Activated naive CD4-positive, alpha-beta T cell treated with anti-CD3 and anti-CD28 coated beads for 36 hours (primary cell): ENCODE measurements at regions not wholly inside any gene's neighbourhood (a gene's known extent, or its start where the extent isn't known, plus 50 kb on each side); places are given as distances from the start of the nearest gene placed in this dataset.
"Not testable (repeated sequence)": the region's sequence is repeated elsewhere in the genome, so short reads cannot be mapped to it uniquely, and the experiment has no call there.

Experiments used
- CTCF ChIA-PET: fragments of 350-600 bp; sonication (Branson Sonifier 250); formaldehyde crosslinking; loops from one replicate; lab custom pipeline; 2021; ENCODE audit warnings: antibody characterized with exemption; lab: Charles Lee
- DNase-seq: peaks from one replicate; pipeline ENCODE4 v3.0.0-alpha.2; 2020
- H3K27ac Mint-ChIP-seq: one replicate; pipeline ENCODE4 v1.8.0; 2021; ENCODE audit warnings: mild to moderate bottlenecking, mixed read lengths
- H3K27me3 Mint-ChIP-seq: one replicate; pipeline ENCODE4 v1.8.0; 2021; ENCODE audit warnings: low read depth, mixed read lengths
- H3K36me3 Mint-ChIP-seq: one replicate; pipeline ENCODE4 v1.8.0; 2021; ENCODE audit warnings: low read depth, mixed read lengths
- H3K4me1 Mint-ChIP-seq: one replicate; pipeline ENCODE4 v1.8.0; 2021; ENCODE audit warnings: low read depth, mixed read lengths
- H3K4me3 Mint-ChIP-seq: one replicate; pipeline ENCODE4 v1.8.0; 2021; ENCODE audit warnings: mild to moderate bottlenecking, moderate library complexity, mixed read lengths
- H3K9me3 Mint-ChIP-seq: one replicate; pipeline ENCODE4 v1.8.0; 2021; ENCODE audit warnings: mixed read lengths
- intact Hi-C: fragments of 100-400 bp; cut with micrococcal nuclease; formaldehyde crosslinking; loops from one replicate; pipeline ENCODE4 v1.15.1; 2023

- Mint-ChIP-seq H3K4me3 (no peak overlapping the region), H3K27ac (no peak overlapping the region), H3K4me1 (no peaks in the 10 kb centered on the region), H3K27me3 (no peaks in the 10 kb centered on the region), H3K9me3 (peaks cover 4% of the 10 kb centered on the region), H3K36me3 (no peaks in the 10 kb centered on the region)
- CTCF ChIA-PET = no interaction called here
- no peak for DNase-seq
- intact Hi-C loops = no loop called here
Measured at GRCh38 chr6:117761610-117762009, 86.3 kb downstream of the NUS1 start.

DNA sequence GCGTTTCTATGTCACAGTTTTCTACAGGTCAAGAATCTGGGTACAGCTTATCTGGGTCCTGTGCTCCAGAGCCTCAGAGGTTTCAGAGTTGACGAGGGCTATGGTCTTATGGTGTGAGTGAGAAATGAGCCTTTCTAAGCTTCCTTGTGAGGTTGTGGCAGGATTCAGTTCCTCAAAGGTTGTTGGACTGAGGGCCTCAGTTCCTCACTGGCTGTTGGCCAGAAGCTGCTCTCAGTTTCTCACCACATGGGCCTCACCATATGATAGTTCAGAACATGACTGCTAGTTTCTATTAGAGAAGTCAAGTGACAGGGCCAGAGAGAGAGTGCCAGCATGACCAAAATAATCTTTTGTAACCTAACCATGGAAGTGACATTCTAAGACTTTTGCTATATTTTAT is 96.1 kb downstream of the NUS1 start:
- CTCF ChIA-PET = no interaction called here
- Mint-ChIP-seq H3K4me1 (no peaks in the 10 kb centered on the region), H3K27me3 (peaks cover 5% of the 10 kb centered on the region), H3K36me3 (no peaks in the 10 kb centered on the region), H3K4me3 (no peak overlapping the region), H3K27ac (no peak overlapping the region), H3K9me3 (peaks cover 6% of the 10 kb centered on the region)
- intact Hi-C loops = no loop called here
- DNase-seq = no peak

- Mint-ChIP-seq H3K36me3 (no peaks in the 10 kb centered on the region), H3K9me3 (no peaks in the 10 kb centered on the region), H3K27ac (no peak overlapping the region), H3K4me3 (no peak overlapping the region), H3K4me1 (no peaks in the 10 kb centered on the region), H3K27me3 (peaks cover 9% of the 10 kb centered on the region)
- intact Hi-C loops = no loop called here
- no peak for DNase-seq
- CTCF ChIA-PET = interaction anchor here (0.6 to 0.8 kb wide), 2 partner anchors 90 to 326 kb away, joined by 3 read pairs; no protein-coding TSS in a partner anchor
Measured at GRCh38 chr6:117776441-117776840, 101.2 kb downstream of the NUS1 start.

- CTCF ChIA-PET = no interaction called here
- Mint-ChIP-seq H3K4me1 (no peaks in the 10 kb centered on the region), H3K36me3 (no peaks in the 10 kb centered on the region), H3K27ac (no peak overlapping the region), H3K4me3 (no peak overlapping the region), H3K27me3 (peaks cover 7% of the 10 kb centered on the region), H3K9me3 (no peaks in the 10 kb centered on the region)
- intact Hi-C loops = no loop called here
- no peak for DNase-seq
Measured at GRCh38 chr6:117781550-117781949, 106.3 kb downstream of the NUS1 start.

DNA sequence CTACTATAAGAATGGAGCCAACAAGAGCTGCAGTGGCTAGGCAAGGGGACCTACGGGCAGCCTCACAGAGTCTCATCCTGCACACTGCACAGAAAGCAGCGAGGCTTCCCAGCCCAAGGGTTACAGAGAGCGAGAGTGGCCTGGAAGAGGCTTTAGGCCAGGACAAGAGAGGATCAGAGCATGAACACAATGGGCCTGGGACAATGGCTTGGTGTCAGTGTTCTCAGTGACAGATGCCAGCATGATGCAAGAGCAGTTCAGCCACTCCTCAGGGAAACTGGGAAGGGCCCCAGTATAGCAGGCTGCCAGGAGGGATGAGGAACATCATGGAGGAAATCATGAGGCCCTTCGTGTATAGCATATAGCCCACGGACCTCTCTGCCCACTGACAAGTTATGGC is 108.0 kb downstream of the NUS1 start:
- no peaks in the 10 kb centered on the region for H3K4me1 Mint-ChIP-seq
- intact Hi-C loops = no loop called here
- H3K9me3 Mint-ChIP-seq = no peaks in the 10 kb centered on the region
- no peaks in the 10 kb centered on the region for H3K36me3 Mint-ChIP-seq
- no peak for DNase-seq
- H3K27ac Mint-ChIP-seq = no peak overlapping the region
- no peak overlapping the region for H3K4me3 Mint-ChIP-seq
- CTCF ChIA-PET = no interaction called here
- H3K27me3 Mint-ChIP-seq = peaks cover 12% of the 10 kb centered on the region

- Mint-ChIP-seq H3K27me3 (peaks cover 7% of the 10 kb centered on the region), H3K9me3 (no peaks in the 10 kb centered on the region), H3K27ac (no peak overlapping the region), H3K36me3 (no peaks in the 10 kb centered on the region), H3K4me1 (no peaks in the 10 kb centered on the region), H3K4me3 (no peak overlapping the region)
- no peak for DNase-seq
- intact Hi-C loops = no loop called here
- CTCF ChIA-PET = no interaction called here
Measured at GRCh38 chr6:117791012-117791411, 115.7 kb downstream of the NUS1 start.

DNA sequence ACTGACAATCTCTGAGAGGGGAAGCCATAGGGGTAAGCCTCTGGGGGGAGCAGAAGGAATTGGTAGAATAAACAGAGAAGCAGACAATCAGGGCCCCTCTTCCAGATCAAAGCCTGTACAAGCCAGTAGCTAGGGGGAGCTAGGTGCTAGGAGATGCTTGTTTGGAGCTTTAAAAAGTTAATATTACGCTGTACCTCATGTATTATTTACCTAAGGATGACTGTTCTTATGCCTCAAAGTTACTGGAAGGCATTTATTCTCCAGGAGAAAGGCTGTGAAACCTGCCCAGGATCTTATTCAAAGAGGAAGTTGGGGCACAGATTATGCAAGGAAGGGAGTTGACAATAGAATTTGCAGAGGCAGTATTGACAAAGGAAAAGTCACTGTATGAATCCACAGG is 111.8 kb upstream of the SLC35F1 start:
- no peaks in the 10 kb centered on the region for H3K4me1 Mint-ChIP-seq
- H3K36me3 Mint-ChIP-seq = no peaks in the 10 kb centered on the region
- peaks cover 2% of the 10 kb centered on the region for H3K27me3 Mint-ChIP-seq
- H3K4me3 Mint-ChIP-seq = no peak overlapping the region
- H3K9me3 Mint-ChIP-seq = no peaks in the 10 kb centered on the region
- no peak for DNase-seq
- CTCF ChIA-PET = interaction anchor here (0.6 to 1.3 kb wide), 2 partner anchors 19 to 287 kb away, joined by 3 to 4 read pairs; no protein-coding TSS in a partner anchor
- no peak overlapping the region for H3K27ac Mint-ChIP-seq
- intact Hi-C loops = no loop called here

- CTCF ChIA-PET, H3K27ac Mint-ChIP-seq, H3K36me3 Mint-ChIP-seq, H3K4me3 Mint-ChIP-seq, H3K27me3 Mint-ChIP-seq, H3K9me3 Mint-ChIP-seq, DNase-seq, intact Hi-C loops, H3K4me1 Mint-ChIP-seq: not testable (repeated sequence)
Measured at GRCh38 chr6:117798819-117799218, 108.2 kb upstream of the SLC35F1 start.

DNA sequence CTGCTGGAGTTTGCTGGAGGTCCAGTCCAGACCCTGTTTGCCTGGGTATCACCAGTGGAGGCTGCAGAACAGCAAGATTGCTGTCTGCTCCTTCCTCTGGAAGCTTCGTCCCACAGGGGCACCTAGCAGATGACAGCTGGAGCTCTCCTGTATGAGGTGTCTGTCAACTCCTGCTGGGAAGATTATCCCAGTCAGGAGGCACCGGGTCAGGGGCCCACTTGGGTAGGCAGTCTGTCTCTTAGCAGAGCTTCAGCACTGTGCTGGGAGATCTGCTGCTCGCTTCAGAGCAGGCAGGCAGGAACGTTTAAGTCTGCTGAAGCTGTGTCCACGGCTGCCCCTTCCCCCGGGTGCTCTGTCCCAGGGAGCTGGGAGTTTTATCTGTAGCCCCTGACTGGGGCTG is 96.8 kb upstream of the SLC35F1 start:
- DNase-seq = no peak
- intact Hi-C loops = no loop called here
- Mint-ChIP-seq H3K27me3 (peaks cover 12% of the 10 kb centered on the region), H3K36me3 (no peaks in the 10 kb centered on the region), H3K9me3 (peaks cover 3% of the 10 kb centered on the region), H3K4me1 (no peaks in the 10 kb centered on the region), H3K4me3 (no peak overlapping the region), H3K27ac (no peak overlapping the region)
- CTCF ChIA-PET = interaction anchor here (0.7 kb wide), 1 partner anchor 154 kb away, joined by 3 read pairs; no protein-coding TSS in a partner anchor

GRCh38 chr6:117817499-117817898 is 89.6 kb upstream of the SLC35F1 start:
- Mint-ChIP-seq H3K9me3 (no peaks in the 10 kb centered on the region), H3K36me3 (no peaks in the 10 kb centered on the region), H3K27ac (no peak overlapping the region), H3K4me3 (no peak overlapping the region), H3K27me3 (peaks cover 7% of the 10 kb centered on the region), H3K4me1 (no peaks in the 10 kb centered on the region)
- DNase-seq = no peak
- intact Hi-C loops = no loop called here
- CTCF ChIA-PET = interaction anchor here (0.6 kb wide), 1 partner anchor 412 kb away, joined by 3 read pairs; no protein-coding TSS in a partner anchor

- no peak for DNase-seq
- CTCF ChIA-PET = no interaction called here
- Mint-ChIP-seq H3K4me1 (no peaks in the 10 kb centered on the region), H3K9me3 (no peaks in the 10 kb centered on the region), H3K27me3 (peaks cover 7% of the 10 kb centered on the region), H3K27ac (no peak overlapping the region), H3K36me3 (no peaks in the 10 kb centered on the region), H3K4me3 (no peak overlapping the region)
- intact Hi-C loops = no loop called here
Measured at GRCh38 chr6:117817992-117818391, 89.1 kb upstream of the SLC35F1 start.

- Mint-ChIP-seq H3K4me3 (no peak overlapping the region), H3K4me1 (no peaks in the 10 kb centered on the region), H3K36me3 (no peaks in the 10 kb centered on the region), H3K27me3 (peaks cover 10% of the 10 kb centered on the region), H3K9me3 (no peaks in the 10 kb centered on the region), H3K27ac (no peak overlapping the region)
- CTCF ChIA-PET = no interaction called here
- intact Hi-C loops = no loop called here
- no peak for DNase-seq
Measured at GRCh38 chr6:117818449-117818848, 88.6 kb upstream of the SLC35F1 start.

DNA sequence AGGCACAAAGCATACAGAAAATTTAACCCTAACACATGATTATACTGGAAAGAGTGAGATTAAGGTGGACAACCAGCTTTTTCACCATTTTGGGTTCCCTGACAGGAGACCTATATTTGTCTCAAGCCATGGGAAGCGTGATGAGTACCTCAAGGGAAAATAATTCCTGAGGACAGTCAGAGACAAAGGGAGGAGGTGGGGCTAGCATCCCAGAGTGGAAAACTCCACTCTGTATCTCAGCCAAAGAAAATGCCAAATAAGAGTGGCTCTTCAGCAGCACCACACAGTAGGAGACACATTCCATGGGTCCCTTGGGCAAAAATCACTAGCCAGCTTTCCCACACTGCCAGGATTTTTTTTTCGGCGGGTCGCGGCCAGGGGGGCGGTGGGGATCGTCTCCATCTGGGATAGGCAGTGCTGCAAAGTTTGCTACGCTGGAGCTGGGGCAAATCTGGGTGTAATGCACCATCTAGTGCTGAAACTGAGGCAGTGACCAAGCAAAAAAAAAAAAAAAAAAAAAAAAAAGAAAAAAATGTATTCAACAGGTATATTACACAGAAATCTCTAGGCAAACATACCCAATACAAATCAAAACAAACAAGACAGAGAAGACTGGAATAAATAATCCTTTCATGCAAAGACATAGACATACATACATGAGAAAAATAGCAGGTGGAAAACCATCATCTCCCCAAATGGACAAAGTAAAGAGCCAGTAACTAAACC is 77.3 kb upstream of the SLC35F1 start:
- Mint-ChIP-seq H3K27ac (no peak overlapping the region), H3K27me3 (peaks cover 15% of the 10 kb centered on the region), H3K9me3 (peaks cover 4% of the 10 kb centered on the region), H3K36me3 (no peaks in the 10 kb centered on the region), H3K4me1 (no peaks in the 10 kb centered on the region), H3K4me3 (no peak overlapping the region)
- no peak for DNase-seq
- intact Hi-C loops = no loop called here
- CTCF ChIA-PET = interaction anchor here (1.0 to 1.4 kb wide), 2 partner anchors 487 to 565 kb away, joined by 3 to 5 read pairs; no protein-coding TSS in a partner anchor
